Upper lobe of left lung (tissue), 4 donors: ENCODE measurements at regions not wholly inside any gene's neighbourhood (a gene's known extent, or its start where the extent isn't known, plus 50 kb on each side); places are given as distances from the start of the nearest gene placed in this dataset.

Experiments
- EP300 ChIP-seq, 4 donors: sonication (generic); formaldehyde crosslinking; IDR thresholded peaks; one replicate each; pipeline ENCODE4 v1.5.1; 2017; ENCODE audit warnings: antibody characterized with exemption in 4 of 4, control low read depth in 2 of 4
- POLR2A ChIP-seq, 4 donors: fragments of 450-650 bp; IDR thresholded peaks; one replicate each; pipeline ENCODE4 v1.5.1; 2016 to 2017; ENCODE audit warnings: antibody characterized with exemption in 4 of 4, mild to moderate bottlenecking in 2 of 4
- TF ChIP-seq, protein P1 (sequence below), 6 experiments: fragments of 450-650 bp in 4 of 6; fragments of 200-600 bp in 2 of 6; sonication (generic) in 2 of 6; IDR thresholded peaks; one replicate each; pipeline ENCODE4 v1.5.1; 2016 to 2019; ENCODE audit warnings: antibody characterized with exemption in 6 of 6

DNA sequence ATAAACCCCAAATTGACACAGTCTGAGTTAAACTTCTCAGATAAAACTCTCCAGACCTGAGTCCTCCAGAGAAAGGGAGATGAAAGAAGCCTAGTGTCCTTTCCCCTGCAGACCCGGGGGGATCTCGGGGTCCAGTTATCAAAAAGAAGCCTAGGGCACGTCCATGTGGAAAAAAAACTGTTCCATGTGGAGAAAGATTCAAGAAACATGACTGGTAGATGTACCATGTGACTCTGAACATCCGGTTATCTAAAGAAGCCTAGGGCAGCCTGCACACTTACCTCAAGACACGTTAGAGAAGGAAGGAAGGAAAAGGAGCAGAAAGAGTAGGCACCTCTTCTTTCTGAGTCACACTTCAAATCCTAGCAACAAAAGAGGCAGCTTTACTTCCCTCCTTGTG is 421.0 kb downstream of the LRATD1 start:
- TF ChIP-seq, protein P1, sequence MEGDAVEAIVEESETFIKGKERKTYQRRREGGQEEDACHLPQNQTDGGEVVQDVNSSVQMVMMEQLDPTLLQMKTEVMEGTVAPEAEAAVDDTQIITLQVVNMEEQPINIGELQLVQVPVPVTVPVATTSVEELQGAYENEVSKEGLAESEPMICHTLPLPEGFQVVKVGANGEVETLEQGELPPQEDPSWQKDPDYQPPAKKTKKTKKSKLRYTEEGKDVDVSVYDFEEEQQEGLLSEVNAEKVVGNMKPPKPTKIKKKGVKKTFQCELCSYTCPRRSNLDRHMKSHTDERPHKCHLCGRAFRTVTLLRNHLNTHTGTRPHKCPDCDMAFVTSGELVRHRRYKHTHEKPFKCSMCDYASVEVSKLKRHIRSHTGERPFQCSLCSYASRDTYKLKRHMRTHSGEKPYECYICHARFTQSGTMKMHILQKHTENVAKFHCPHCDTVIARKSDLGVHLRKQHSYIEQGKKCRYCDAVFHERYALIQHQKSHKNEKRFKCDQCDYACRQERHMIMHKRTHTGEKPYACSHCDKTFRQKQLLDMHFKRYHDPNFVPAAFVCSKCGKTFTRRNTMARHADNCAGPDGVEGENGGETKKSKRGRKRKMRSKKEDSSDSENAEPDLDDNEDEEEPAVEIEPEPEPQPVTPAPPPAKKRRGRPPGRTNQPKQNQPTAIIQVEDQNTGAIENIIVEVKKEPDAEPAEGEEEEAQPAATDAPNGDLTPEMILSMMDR (IDR thresholded peaks at IDR 0.05): no peak
- no peak for TF ChIP-seq POLR2A (IDR thresholded peaks at IDR 0.05)
- no peak for TF ChIP-seq EP300 (IDR thresholded peaks at IDR 0.05)
